ENCODE measurements at regions not wholly inside any gene's neighbourhood (a gene's known extent, or its start where the extent isn't known, plus 50 kb on each side); places are given as distances from the start of the nearest gene placed in this dataset.
"Not testable (repeated sequence)": the region's sequence is repeated elsewhere in the genome, so short reads cannot be mapped to it uniquely, and the experiment has no call there.

DNA sequence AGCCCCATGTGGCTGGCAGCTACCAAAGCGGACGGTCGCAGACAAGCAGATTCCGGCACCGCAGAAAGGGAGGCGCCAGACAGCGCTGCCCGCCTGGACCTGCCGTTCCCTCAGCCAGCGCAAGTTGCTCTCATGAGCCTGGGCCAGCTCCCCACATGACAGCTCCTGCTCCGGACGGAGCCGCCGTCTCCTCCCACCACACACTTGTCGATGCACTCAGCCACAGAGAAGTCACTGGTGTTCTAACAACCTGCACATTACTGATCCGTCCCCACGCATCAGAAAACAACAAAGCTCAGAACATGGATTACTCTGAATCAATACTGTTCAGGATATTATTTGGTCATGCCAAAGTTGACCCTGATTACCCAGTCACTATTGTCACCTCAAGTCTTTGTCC, 74.4 kb upstream of the TNK2 start:
- TF ChIP-seq, protein P1, sequence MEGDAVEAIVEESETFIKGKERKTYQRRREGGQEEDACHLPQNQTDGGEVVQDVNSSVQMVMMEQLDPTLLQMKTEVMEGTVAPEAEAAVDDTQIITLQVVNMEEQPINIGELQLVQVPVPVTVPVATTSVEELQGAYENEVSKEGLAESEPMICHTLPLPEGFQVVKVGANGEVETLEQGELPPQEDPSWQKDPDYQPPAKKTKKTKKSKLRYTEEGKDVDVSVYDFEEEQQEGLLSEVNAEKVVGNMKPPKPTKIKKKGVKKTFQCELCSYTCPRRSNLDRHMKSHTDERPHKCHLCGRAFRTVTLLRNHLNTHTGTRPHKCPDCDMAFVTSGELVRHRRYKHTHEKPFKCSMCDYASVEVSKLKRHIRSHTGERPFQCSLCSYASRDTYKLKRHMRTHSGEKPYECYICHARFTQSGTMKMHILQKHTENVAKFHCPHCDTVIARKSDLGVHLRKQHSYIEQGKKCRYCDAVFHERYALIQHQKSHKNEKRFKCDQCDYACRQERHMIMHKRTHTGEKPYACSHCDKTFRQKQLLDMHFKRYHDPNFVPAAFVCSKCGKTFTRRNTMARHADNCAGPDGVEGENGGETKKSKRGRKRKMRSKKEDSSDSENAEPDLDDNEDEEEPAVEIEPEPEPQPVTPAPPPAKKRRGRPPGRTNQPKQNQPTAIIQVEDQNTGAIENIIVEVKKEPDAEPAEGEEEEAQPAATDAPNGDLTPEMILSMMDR (conservative IDR thresholded peaks at IDR 0.05) = not testable (repeated sequence)
- TF ChIP-seq ZFX (IDR thresholded peaks at IDR 0.05) = not testable (repeated sequence)
